ENCODE measurements at regions not wholly inside any gene's neighbourhood (a gene's known extent, or its start where the extent isn't known, plus 50 kb on each side); places are given as distances from the start of the nearest gene placed in this dataset.

- H3K9ac ChIP-seq (ENCODE audit: low read depth, low read length) = no peak overlapping the region
- H3K4me1 ChIP-seq (ENCODE audit: insufficient read depth, low read length) = no peaks in the 10 kb centered on the region
- no peaks in the 10 kb centered on the region for H3K36me3 ChIP-seq (ENCODE audit: insufficient read depth, low read length)
- H3K9me3 ChIP-seq (ENCODE audit: control insufficient read depth, insufficient read depth, low read length) = peaks cover 9% of the 10 kb centered on the region; the same call in 1 of the 2 replicates
Measured at GRCh38 chr14:55807053-55807880, 227.3 kb downstream of the KTN1 start.

GRCh38 chr14:55807881-55808379 lies 227.9 kb downstream of the KTN1 start:
- no peaks in the 10 kb centered on the region for H3K4me1 ChIP-seq (ENCODE audit: insufficient read depth, low read length)
- no peaks in the 10 kb centered on the region for H3K36me3 ChIP-seq (ENCODE audit: insufficient read depth, low read length)
- H3K9ac ChIP-seq (ENCODE audit: low read depth, low read length) = no peak overlapping the region
- peaks cover 3% of the 10 kb centered on the region; the same call in 1 of the 2 replicates for H3K9me3 ChIP-seq (ENCODE audit: control insufficient read depth, insufficient read depth, low read length)

GRCh38 chr14:55813630-55814029 lies 233.6 kb downstream of the KTN1 start:
- H3K9me3 ChIP-seq (ENCODE audit: control insufficient read depth, insufficient read depth, low read length) = peaks cover 2% of the 10 kb centered on the region
- H3K9ac ChIP-seq (ENCODE audit: low read depth, low read length) = no peak overlapping the region
- no peaks in the 10 kb centered on the region for H3K4me1 ChIP-seq (ENCODE audit: insufficient read depth, low read length)
- H3K36me3 ChIP-seq (ENCODE audit: insufficient read depth, low read length) = no peaks in the 10 kb centered on the region

GRCh38 chr14:55814064-55814463 lies 234.1 kb downstream of the KTN1 start:
- Histone ChIP-seq H3K36me3 (ENCODE audit: insufficient read depth, low read length) (no peaks in the 10 kb centered on the region), H3K9me3 (ENCODE audit: control insufficient read depth, insufficient read depth, low read length) (peaks cover 2% of the 10 kb centered on the region), H3K9ac (ENCODE audit: low read depth, low read length) (no peak overlapping the region), H3K4me1 (ENCODE audit: insufficient read depth, low read length) (no peaks in the 10 kb centered on the region)

- Histone ChIP-seq H3K4me1 (ENCODE audit: insufficient read depth, low read length) (no peaks in the 10 kb centered on the region), H3K9ac (ENCODE audit: low read depth, low read length) (no peak overlapping the region), H3K36me3 (ENCODE audit: insufficient read depth, low read length) (no peaks in the 10 kb centered on the region), H3K9me3 (ENCODE audit: control insufficient read depth, insufficient read depth, low read length) (peaks cover 2% of the 10 kb centered on the region)
Measured at GRCh38 chr14:55814873-55815272, 234.9 kb downstream of the KTN1 start.

- H3K9me3 ChIP-seq (ENCODE audit: control insufficient read depth, insufficient read depth, low read length) = peaks cover 2% of the 10 kb centered on the region
- H3K36me3 ChIP-seq (ENCODE audit: insufficient read depth, low read length) = no peaks in the 10 kb centered on the region
- H3K4me1 ChIP-seq (ENCODE audit: insufficient read depth, low read length) = no peaks in the 10 kb centered on the region
- H3K9ac ChIP-seq (ENCODE audit: low read depth, low read length) = no peak overlapping the region
Measured at GRCh38 chr14:55816225-55816624, 236.2 kb downstream of the KTN1 start.

- H3K36me3 ChIP-seq (ENCODE audit: insufficient read depth, low read length) = no peaks in the 10 kb centered on the region
- H3K4me1 ChIP-seq (ENCODE audit: insufficient read depth, low read length) = peaks cover 3% of the 10 kb centered on the region; the same call in 1 of the 2 replicates
- no peaks in the 10 kb centered on the region; the same call in none of the 2 replicates for H3K9me3 ChIP-seq (ENCODE audit: control insufficient read depth, insufficient read depth, low read length)
- no peak overlapping the region for H3K9ac ChIP-seq (ENCODE audit: low read depth, low read length)
Measured at GRCh38 chr14:55819610-55820304, 239.8 kb downstream of the KTN1 start.

GRCh38 chr14:55822906-55823305 lies 242.9 kb downstream of the KTN1 start:
- Histone ChIP-seq H3K9ac (ENCODE audit: low read depth, low read length) (no peak overlapping the region), H3K36me3 (ENCODE audit: insufficient read depth, low read length) (no peaks in the 10 kb centered on the region), H3K4me1 (ENCODE audit: insufficient read depth, low read length) (peaks cover 3% of the 10 kb centered on the region; the same call in 1 of the 2 replicates), H3K9me3 (ENCODE audit: control insufficient read depth, insufficient read depth, low read length) (no peaks in the 10 kb centered on the region)

GRCh38 chr14:55832122-55832911 lies 252.3 kb downstream of the KTN1 start:
- no peaks in the 10 kb centered on the region for H3K4me1 ChIP-seq (ENCODE audit: insufficient read depth, low read length)
- no peaks in the 10 kb centered on the region for H3K36me3 ChIP-seq (ENCODE audit: insufficient read depth, low read length)
- H3K9ac ChIP-seq (ENCODE audit: low read depth, low read length) = no peak overlapping the region
- H3K9me3 ChIP-seq (ENCODE audit: control insufficient read depth, insufficient read depth, low read length) = no peaks in the 10 kb centered on the region

- no peak overlapping the region for H3K9ac ChIP-seq (ENCODE audit: low read depth, low read length)
- no peaks in the 10 kb centered on the region for H3K9me3 ChIP-seq (ENCODE audit: control insufficient read depth, insufficient read depth, low read length)
Measured at GRCh38 chr14:55832974-55833373, 253.0 kb downstream of the KTN1 start.

GRCh38 chr14:55834390-55834789 lies 254.4 kb downstream of the KTN1 start:
- Histone ChIP-seq H3K4me1 (ENCODE audit: insufficient read depth, low read length) (no peaks in the 10 kb centered on the region), H3K9ac (ENCODE audit: low read depth, low read length) (no peak overlapping the region), H3K36me3 (ENCODE audit: insufficient read depth, low read length) (no peaks in the 10 kb centered on the region), H3K9me3 (ENCODE audit: control insufficient read depth, insufficient read depth, low read length) (no peaks in the 10 kb centered on the region)

More at GRCh38 chr14:55832974-55833373, 253.0 kb downstream of the KTN1 start:
- Histone ChIP-seq H3K4me1 (ENCODE audit: insufficient read depth, low read length) (no peaks in the 10 kb centered on the region), H3K36me3 (ENCODE audit: insufficient read depth, low read length) (no peaks in the 10 kb centered on the region)

- Histone ChIP-seq H3K4me1 (ENCODE audit: insufficient read depth, low read length) (no peaks in the 10 kb centered on the region), H3K9ac (ENCODE audit: low read depth, low read length) (no peak overlapping the region), H3K9me3 (ENCODE audit: control insufficient read depth, insufficient read depth, low read length) (no peaks in the 10 kb centered on the region), H3K36me3 (ENCODE audit: insufficient read depth, low read length) (no peaks in the 10 kb centered on the region)
Measured at GRCh38 chr14:55835985-55836384, 256.0 kb downstream of the KTN1 start.

GRCh38 chr14:55837467-55837866 lies 257.5 kb downstream of the KTN1 start:
- H3K36me3 ChIP-seq (ENCODE audit: insufficient read depth, low read length) = no peaks in the 10 kb centered on the region
- H3K9ac ChIP-seq (ENCODE audit: low read depth, low read length) = no peak overlapping the region
- no peaks in the 10 kb centered on the region for H3K9me3 ChIP-seq (ENCODE audit: control insufficient read depth, insufficient read depth, low read length)
- H3K4me1 ChIP-seq (ENCODE audit: insufficient read depth, low read length) = no peaks in the 10 kb centered on the region

- Histone ChIP-seq H3K9ac (ENCODE audit: low read depth, low read length) (no peak overlapping the region), H3K9me3 (ENCODE audit: control insufficient read depth, insufficient read depth, low read length) (no peaks in the 10 kb centered on the region), H3K36me3 (ENCODE audit: insufficient read depth, low read length) (no peaks in the 10 kb centered on the region), H3K4me1 (ENCODE audit: insufficient read depth, low read length) (no peaks in the 10 kb centered on the region)
Measured at GRCh38 chr14:55838529-55839052, 258.6 kb downstream of the KTN1 start.

Measured in ES-I3 (cell line).